NCI-H460 (cell line): ENCODE measurements at regions not wholly inside any gene's neighbourhood (a gene's known extent, or its start where the extent isn't known, plus 50 kb on each side); places are given as distances from the start of the nearest gene placed in this dataset.

Source experiments
- DNase-seq: peaks from one replicate; pipeline ENCODE4 v3.0.0-alpha.2; 2016; ENCODE audit warnings: low read depth; ENCODE audit errors: extremely low read depth

DNA sequence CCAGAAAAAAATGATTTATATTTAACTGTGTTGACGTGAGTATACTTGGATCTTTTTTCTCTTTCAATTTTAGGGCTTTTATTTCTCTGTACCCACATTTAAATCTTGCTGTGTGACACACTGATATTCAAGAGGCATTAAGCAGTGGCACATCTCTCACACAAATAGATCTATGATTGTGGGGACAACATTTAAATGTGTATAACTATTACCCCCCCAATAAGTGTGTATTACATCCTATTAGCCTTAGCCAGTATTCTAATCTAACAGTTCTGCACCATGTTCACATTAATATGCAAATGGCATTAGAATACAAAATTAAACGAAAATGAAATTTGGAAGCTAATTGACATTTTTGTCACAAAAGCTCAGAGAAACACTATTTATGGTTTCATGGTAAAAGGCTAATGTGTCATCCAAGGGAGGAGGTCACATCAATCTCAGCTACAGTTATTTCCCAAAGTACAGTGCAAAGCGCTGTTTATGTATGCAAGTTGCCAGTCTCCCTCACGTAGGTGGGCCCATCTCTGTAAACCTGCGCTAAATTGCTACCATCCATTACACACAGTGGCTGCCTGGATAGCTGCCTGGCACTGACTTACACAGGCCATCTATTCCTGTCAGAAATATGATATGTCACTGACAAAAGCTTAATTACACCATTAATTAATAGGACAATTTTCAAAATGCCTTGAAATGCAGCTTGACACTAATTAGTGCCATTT is 984.7 kb upstream of the PCDH9 start:
- no peak for DNase-seq

DNA sequence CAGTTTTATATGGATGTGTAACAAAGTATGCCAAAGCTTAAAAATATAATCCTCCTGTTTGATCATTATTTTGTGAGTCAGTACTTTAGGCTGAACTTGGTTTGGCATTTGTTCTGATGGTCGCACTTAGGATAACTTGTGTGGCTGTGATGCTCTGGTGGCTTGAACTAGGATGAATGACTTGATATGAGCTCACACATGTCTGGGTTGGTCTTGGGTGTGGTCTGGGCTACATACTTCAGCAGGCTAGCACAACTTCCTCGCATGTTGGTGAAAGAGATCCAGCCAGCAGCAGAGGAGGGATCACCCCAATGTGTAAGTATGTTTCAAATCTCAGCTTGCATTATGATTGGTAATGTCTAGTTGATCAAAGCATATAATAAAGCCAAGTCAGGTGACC is 969.1 kb upstream of the PCDH9 start:
- no peak for DNase-seq

DNA sequence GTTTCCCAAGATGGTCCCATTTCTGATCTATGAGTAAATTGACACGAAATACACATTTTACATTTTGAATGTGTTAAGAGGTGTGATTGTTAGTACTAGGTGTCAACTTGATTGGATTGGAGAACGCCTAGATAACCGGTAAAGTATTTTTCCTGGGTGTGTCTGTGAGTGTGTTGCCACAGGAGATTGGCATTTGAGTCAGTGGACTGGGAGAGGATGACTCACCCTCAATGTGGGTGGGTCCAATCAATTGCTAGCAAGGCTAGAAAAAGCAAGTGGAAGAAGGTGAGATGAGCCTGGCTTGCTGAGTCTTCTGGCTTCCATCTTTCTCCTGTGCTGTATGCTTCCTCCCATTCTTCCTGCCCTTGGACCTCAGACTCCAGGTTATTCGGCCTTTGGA is 960.7 kb upstream of the PCDH9 start:
- peak; percentile 60 for DNase-seq

DNA sequence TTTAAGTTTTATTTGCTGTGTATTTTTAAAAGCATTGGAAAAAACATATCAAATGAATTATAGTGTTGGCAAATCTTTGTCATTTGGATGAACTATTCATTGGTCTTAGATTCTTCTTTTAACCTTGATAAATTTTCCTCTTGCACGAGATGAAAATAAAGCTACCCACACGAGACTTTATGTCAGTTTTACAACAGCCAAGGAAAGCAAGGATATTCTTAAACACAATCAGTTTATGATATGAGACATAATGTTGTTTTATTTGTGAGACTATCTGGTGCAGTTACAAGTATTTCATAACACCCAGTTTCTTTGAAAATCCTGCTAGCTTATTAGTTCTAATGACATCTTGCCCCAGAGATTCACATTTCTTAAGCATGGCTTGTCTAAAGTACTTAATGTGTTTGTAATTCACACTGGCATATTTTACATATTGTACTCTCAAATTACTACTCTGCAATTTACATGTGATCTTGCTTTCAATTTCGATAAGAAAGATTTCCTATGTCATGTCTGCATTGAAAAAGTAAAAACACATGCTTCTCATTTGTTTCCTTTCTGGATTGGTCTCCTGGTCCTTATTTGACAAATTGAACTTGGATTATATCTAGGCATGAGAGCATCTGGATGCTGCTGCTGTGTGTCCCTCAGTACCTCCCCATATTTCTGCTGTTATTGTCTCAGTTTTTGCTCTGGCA is 955.5 kb upstream of the PCDH9 start:
- DNase-seq = no peak

DNA sequence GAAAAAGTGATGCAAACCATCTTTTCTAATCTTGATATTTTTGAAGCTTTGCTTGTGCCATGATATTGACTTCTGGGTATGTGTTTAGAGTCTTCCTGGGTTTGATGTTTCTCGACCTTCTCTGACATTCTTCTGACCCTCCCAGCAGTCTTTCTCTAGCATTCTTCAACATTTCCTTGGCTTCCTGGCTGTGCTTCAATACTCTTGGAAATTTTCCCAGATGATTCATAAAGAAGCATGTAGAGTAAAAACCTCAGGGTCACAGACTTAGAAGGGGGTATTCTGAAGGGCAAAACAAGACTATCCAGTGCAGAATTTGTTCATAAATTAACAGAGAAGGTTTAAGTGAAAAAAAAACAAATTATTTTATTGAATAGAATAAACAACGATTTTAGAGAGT is 946.3 kb upstream of the PCDH9 start:
- DNase-seq = peak; percentile 13

DNA sequence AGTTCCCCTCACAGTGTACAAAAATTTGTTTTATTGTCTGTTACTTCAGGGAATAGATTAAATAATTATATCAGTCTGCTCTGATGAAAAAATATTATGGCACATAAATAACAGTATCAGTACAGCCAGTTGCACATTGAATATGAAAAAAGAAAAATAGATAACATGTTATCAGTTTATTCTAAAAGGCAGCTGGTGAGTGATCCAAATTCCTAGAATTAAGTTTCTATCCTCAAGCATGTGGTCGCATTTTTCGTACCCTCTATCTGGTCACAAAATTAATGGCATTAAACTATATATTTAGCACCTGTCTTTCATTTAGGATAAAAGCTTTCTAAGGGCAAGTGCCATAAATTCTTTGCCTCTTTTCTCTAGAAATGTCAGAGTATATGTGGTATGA is 944.8 kb upstream of the PCDH9 start:
- no peak for DNase-seq

DNA sequence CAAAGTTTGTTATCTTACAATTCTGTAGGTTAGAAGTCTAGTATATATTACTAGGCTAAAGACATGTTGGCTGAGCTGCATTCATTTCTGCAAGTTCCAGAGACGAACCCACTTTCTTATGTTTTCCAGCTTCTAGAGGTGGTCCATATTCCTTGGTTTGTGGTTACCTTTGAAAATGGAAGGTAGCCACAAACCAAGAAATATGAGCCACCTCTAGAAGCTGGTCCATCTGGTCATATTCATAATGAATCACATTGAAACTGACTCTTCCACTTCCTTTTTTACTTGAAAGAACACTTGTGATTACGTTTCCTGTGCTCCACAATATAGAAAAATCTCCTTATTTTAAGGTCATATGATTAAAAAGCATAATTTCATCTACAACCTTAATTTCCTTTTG is 943.0 kb upstream of the PCDH9 start:
- DNase-seq = no peak

DNA sequence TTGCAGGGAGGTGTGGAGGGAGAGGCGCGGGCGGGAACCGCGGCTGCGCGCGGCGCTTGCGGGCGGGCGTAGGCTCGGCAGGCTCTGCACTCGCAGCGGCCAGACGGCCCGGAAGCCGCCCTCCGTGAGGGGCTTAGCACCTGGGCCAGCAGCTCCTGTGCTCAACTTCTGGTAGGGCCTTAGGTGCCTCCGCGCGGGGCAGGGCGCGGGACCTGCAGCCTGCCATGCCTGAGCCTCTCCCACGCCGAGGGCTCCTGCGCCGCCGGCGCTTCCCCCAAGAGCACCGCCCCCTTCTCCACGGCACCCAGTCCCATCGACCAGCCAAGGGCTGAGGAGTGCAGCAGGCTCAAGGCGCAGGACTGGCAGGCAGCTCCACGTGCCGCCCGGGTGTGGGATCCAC is 940.8 kb upstream of the PCDH9 start:
- DNase-seq = no peak

DNA sequence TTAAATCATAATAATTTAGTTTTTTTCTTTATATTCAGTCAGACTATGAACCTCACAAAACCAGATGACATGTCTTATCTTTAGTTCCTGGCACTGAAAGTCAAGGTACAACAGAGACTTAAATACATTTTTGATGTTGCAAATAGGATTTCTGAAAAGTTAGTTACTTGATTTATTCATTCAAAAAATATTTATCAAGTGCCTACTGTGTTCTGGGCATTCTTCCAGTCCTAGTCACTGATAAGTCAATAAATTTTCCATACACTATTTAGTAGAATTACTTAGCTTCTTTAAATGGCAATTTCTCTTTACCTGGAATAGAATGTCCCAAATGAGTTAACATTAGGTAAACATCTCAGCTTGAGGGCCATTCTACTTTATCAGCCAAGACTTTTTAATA is 938.3 kb upstream of the PCDH9 start:
- no peak for DNase-seq

DNA sequence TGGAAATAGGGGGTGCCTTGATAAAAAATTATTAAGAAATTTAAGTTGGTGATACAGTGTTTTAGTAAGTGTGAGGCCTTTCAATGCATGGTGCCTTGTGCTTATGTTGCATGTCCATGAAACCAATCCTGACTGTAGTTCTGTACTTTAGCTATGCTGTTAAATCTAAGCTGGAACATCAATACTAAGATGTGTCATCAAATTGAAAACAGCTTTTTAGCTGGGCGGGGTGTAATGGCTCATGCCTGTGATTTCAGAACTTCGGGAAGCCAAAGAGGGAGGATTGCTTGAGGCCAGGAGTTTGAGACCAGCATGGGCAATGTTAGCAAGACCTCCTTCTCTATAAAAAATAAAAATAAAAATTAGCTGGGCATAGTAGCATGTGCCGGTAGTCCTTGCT is 930.3 kb upstream of the PCDH9 start:
- no peak for DNase-seq

DNA sequence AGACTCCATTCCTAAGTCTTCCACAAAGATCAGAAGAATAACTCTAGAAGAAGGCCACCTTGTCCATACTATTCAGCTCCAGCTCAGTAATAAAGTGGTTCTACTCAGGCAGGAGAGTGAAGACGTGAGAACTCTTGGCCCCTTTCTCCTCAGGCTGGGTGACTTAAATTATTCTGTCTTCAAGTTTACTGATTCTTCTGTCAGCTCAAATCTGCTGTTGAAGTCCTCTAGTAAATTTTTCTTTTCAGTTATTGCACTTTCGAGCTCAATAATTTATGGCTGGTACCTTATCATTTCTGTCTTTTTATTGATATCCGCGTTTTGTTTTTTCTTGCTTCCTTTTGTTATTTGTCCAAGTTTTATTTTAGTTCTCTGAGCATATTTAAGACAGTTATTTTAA is 922.3 kb upstream of the PCDH9 start:
- DNase-seq = no peak

DNA sequence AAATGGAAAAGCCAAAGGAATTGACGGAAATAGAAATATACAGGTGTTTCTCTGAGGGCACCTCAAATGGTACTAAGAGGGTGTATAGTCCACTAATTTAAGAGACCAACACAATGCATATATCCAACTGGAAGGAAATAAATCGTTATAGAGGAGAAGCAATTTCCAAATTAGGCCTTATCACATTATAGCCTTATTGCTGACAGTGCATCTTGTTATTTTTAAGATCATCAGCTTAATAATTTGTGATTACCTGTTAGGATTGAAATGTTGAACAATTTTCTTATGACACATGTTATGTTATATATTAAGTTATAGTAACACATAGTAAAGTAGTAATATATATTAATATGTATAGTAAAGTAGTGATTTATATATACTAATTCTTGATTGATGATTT is 915.7 kb upstream of the PCDH9 start:
- DNase-seq = no peak

DNA sequence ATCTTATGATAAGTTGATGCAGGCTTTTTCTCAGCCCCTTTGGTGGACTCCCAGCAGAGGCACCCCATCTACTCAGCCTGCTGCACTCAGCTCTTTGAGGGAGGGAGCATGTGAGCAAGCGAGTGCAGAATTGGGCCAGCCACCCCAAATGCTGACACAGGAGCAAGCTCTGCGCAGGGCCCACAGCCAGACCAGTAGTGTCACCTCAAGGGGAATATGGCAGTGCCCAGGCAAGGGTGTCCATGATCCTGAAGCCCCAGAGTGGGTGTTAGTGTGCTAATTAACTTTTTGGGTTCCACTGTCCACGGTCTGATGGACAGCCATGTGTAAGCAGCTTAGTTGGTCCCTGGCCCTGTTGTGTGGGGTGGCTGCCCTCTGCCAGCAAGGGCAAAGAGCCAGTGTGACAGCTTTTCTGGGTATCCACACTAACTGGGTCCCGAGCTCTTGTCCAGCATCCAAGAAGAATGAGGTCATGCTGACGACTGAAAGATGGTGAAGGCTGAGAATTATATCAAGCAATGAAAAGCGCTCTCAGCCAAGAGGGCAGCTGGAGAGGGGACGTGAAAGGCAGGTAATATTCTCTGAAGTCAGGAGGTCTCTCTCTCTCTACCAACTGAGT is 898.3 kb upstream of the PCDH9 start:
- DNase-seq = no peak

DNA sequence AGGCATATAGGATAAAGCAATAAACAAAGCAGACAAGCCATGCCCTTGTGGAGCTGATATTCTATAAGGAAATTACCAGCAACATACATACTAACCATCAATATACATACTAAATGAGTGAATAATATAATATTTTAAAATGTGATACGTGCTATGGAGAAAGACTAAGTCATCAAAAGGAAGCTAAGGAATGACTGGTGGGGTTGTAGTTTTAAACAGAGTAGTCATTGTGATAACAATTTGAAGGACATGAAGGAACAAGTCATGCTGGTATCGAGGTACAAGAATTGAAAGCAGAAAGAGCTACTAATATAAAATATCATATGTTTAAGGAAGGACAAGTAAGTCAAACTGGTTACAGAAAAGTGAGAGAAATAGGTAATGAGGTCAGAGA is 894.9 kb upstream of the PCDH9 start:
- no peak for DNase-seq

DNA sequence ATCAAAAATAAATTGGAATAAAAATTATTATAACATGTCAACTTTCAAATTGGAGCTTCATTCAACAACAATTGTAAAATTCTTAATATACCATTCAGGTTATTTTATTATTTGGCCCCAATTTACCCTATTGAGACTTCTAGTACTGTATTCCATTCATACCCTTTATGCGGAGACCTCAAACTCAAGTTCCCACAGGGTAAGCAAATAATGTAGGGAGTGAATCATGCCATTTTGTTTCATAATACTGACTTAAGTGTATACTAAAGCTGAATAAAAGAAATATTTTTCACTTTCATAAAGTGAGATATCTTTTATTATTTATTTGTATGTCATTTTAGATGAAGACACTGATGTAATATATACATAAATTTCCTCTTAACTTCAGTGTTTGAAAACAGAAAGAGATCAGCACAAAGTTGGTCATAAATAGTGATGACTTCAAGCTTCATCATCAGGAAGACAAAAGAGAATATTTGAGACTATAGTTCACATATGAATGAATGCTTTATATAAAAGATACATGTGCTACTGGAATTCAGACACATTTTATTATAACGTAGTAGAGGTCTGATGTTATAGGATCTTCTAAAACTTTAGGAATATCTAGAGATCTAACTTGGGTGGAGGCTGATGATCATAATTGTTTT is 894.4 kb upstream of the PCDH9 start:
- no peak for DNase-seq

DNA sequence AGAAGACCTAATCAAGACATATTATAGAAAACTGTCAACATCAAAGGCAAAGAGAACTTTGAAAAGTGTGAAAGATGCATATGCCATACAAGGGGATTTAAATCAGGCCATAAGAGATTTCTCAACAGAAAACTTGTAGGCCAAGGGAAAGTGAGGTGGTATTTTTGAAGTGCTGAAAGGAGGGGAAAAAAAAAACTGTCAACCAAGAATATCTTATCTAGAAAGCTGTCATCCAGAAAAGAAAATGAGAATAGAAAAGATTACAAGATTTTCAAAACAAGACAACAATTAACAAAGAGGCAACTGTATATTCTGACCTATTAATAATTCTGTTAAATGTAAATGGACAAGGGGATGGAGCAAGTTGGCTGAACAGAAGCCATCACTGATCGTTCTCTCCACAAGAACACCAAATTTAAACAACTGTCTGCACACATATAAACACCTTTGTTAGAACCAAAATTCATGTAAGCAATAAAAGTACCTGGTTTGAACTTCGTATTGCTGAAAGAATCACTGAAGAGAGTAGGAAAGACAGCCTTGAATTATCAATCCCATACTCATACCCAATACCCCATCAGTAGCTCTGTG is 880.1 kb upstream of the PCDH9 start:
- DNase-seq = no peak

DNA sequence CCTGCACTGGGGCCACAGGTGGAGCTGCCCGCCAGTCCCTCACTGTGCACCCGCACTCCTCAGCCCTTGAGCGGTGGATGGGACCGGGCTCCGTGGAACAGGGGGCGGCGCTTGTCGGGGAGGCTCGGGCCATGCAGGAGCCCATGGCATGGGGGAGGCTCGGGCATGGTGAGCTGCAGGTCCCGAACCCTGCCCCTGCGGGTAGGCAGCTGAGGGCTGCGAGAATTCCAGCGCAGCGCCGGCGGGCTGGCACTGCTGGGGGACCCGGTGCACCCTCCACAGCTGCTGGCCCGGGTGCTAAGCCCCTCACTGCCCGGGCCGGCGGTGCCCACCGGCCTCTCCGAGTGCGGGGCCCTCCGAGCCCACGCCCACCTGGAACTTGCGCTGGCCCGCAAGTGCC is 877.5 kb upstream of the PCDH9 start:
- no peak for DNase-seq

DNA sequence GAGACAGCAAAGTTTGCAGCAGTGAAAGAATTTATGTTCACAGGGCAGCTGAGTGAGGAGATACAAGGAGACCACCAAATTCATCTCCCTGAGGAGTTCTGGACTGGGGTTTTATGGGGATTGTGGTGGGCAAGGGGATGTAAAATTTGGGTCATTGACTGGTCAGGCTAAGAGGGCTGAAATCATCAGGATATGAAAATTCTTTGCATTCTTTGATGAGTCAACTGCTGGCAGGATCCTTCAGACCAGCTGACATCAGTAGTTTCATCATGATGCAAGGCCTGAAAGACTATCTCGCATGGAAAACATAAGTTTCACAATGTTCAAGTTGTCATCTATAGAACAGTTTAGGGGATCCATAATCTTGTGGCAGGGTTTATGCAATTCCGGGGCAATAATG is 869.5 kb upstream of the PCDH9 start:
- DNase-seq = no peak

DNA sequence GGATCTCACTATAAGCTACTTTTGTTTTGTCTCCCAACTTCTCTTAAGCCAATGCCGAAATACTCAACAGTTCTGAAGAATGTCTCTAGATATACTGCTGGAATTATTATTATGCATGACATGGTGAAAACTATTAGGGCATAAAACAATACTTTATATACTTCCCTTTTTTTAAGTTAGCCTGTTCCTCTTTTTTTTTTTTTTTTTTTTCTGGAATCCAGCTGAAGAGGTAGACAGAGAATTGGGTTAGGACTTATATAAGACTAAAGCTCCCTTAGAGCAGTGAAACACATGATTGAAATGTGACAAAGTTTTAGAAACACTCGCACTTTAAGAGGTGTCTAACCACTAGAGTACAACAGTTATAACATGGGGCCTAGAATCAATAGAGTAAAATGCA is 850.9 kb upstream of the PCDH9 start:
- no peak for DNase-seq

DNA sequence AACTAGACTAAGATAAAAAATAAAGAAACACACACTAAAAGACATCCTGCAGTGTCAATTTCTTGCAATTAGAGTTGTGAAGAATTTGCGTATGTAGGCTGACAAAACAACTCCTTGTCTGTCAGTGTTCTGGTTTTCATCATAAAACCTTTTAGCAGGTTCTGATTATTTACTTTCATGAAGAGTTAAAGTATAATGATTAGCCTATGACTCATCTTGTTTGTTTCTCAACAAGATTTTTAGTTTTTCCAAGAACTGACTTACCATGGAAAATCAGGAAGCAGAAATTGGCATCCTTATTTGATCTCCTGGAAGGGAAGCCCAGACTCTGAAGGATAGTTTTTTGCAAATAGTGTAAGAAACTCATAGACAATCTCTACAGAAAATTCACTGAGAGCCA is 848.7 kb upstream of the PCDH9 start:
- peak; percentile 32 for DNase-seq

DNA sequence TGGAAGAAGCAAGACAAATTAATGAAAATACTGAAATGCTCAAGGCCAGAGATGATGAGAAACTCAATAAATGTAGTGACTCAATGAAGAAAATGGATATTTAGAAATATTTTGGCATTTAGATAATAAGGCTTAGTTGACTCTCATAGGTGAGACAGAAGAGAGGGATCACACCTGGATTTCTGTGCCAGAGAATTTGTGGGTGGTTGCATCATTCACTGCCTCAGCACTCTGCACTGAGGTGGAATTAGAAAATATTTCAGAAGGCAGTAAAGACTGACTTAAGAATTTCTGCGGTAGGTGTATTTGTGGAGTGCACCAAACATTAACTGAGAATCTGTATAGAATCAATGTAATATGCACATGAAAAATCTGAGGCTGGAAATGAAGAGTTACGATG is 848.3 kb upstream of the PCDH9 start:
- no peak for DNase-seq
